Calu3 (cell line): ENCODE measurements at regions not wholly inside any gene's neighbourhood (a gene's known extent, or its start where the extent isn't known, plus 50 kb on each side); places are given as distances from the start of the nearest gene placed in this dataset.

Experiments
- BruUV-seq: library from RNA; stranded (reverse); fragments of 400-500 nt; replicated peaks from 2 replicates; lab custom pipeline; 2021; lab: Mats Ljungman, UMichigan
- CTCF ChIA-PET: fragments of 300-600 bp; sonication (Branson Sonifier 250); formaldehyde crosslinking; loops from one replicate; lab custom pipeline; 2022; ENCODE audit warnings: antibody characterized with exemption; lab: Charles Lee
- DNase-seq: peaks from one replicate; pipeline ENCODE4 v3.0.0; 2022
- H3K27ac Mint-ChIP-seq: one replicate; pipeline ENCODE4 v1.8.0; 2022; ENCODE audit warnings: mixed read lengths; ENCODE audit not compliant: unreplicated experiment
- H3K27me3 Mint-ChIP-seq: one replicate; pipeline ENCODE4 v1.8.0; 2022; ENCODE audit warnings: mixed read lengths; ENCODE audit not compliant: unreplicated experiment
- H3K36me3 Mint-ChIP-seq: one replicate; pipeline ENCODE4 v1.8.0; 2022; ENCODE audit warnings: mild to moderate bottlenecking, moderate library complexity, mixed read lengths; ENCODE audit not compliant: insufficient read depth, unreplicated experiment
- H3K4me1 Mint-ChIP-seq: one replicate; pipeline ENCODE4 v1.8.0; 2022; ENCODE audit warnings: mild to moderate bottlenecking, low read depth, mixed read lengths; ENCODE audit not compliant: unreplicated experiment
- H3K4me3 Mint-ChIP-seq: one replicate; pipeline ENCODE4 v1.8.0; 2022; ENCODE audit warnings: mild to moderate bottlenecking, low read depth, moderate library complexity, mixed read lengths; ENCODE audit not compliant: unreplicated experiment
- H3K9me3 Mint-ChIP-seq: one replicate; pipeline ENCODE4 v1.8.0; 2022; ENCODE audit warnings: low read depth, mixed read lengths; ENCODE audit not compliant: unreplicated experiment
- intact Hi-C: fragments of 100-400 bp; cut with micrococcal nuclease; formaldehyde crosslinking; loops from one replicate; pipeline ENCODE4 v1.10.0; 2022; ENCODE audit not compliant: unreplicated experiment
- TF ChIP-seq, protein P1 (sequence below): fragments of 200-600 bp; IDR thresholded peaks from one replicate; pipeline ENCODE4 v1.8.0; 2022; ENCODE audit warnings: antibody characterized with exemption; ENCODE audit not compliant: unreplicated experiment

DNA sequence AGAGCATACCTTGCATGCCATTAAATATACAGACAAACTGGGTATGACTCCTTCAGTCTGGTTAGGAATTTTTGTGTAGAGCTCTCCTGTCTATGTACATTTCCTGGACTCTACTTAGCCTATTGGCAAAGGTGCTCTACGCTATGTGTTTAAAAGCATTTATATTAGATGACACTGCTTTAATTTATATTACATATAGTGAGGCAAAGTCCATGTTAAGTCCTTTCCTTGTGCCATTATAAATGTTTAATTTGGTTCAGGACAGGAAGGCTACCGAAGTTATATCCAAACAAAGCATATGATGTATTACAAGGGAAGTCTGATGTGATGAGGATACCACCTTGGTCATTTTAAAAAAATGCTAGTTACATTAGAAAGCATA, 117.4 kb upstream of the RAB27B start:
- TF ChIP-seq, protein P1, sequence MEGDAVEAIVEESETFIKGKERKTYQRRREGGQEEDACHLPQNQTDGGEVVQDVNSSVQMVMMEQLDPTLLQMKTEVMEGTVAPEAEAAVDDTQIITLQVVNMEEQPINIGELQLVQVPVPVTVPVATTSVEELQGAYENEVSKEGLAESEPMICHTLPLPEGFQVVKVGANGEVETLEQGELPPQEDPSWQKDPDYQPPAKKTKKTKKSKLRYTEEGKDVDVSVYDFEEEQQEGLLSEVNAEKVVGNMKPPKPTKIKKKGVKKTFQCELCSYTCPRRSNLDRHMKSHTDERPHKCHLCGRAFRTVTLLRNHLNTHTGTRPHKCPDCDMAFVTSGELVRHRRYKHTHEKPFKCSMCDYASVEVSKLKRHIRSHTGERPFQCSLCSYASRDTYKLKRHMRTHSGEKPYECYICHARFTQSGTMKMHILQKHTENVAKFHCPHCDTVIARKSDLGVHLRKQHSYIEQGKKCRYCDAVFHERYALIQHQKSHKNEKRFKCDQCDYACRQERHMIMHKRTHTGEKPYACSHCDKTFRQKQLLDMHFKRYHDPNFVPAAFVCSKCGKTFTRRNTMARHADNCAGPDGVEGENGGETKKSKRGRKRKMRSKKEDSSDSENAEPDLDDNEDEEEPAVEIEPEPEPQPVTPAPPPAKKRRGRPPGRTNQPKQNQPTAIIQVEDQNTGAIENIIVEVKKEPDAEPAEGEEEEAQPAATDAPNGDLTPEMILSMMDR = no peak
- DNase-seq = no peak
- peaks cover 2% of the 10 kb centered on the region for H3K9me3 Mint-ChIP-seq
- H3K4me3 Mint-ChIP-seq = no peak overlapping the region
- H3K27me3 Mint-ChIP-seq = no peaks in the 10 kb centered on the region
- intact Hi-C loops = no loop called here
- H3K27ac Mint-ChIP-seq = no peak overlapping the region
- H3K4me1 Mint-ChIP-seq = peaks cover 30% of the 10 kb centered on the region
- CTCF ChIA-PET = no interaction called here
- BruUV-seq = no TSS peak
- H3K36me3 Mint-ChIP-seq = no peaks in the 10 kb centered on the region

DNA sequence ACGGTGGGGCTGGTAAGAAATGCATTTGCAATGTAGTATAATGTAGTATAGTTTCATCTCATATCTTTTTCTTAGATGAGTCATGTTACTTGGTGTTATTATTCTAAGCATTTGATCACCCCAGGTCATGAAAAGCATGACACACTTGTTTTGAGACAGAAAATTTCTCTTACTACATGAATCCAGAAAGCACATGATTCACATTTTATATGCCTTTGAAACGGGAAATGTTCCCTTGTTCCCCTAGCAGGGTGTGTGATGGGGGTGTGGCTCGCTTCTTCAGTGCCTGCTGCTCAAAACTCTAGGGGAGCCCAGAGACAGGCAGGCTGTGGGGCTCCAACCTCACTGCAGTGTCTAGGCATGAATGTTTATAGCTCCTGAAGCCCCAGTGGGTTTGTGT, 116.0 kb upstream of the RAB27B start:
- Mint-ChIP-seq H3K36me3 (no peaks in the 10 kb centered on the region), H3K27ac (no peak overlapping the region), H3K27me3 (no peaks in the 10 kb centered on the region), H3K9me3 (peaks cover 2% of the 10 kb centered on the region), H3K4me3 (no peak overlapping the region), H3K4me1 (peaks cover 30% of the 10 kb centered on the region)
- DNase-seq = no peak
- TF ChIP-seq, protein P1 = no peak
- BruUV-seq = no TSS peak
- CTCF ChIA-PET = interaction anchor here (1.2 kb wide), 1 partner anchor 146 kb away, joined by 4 read pairs; no protein-coding TSS in a partner anchor
- intact Hi-C loops = no loop called here

DNA sequence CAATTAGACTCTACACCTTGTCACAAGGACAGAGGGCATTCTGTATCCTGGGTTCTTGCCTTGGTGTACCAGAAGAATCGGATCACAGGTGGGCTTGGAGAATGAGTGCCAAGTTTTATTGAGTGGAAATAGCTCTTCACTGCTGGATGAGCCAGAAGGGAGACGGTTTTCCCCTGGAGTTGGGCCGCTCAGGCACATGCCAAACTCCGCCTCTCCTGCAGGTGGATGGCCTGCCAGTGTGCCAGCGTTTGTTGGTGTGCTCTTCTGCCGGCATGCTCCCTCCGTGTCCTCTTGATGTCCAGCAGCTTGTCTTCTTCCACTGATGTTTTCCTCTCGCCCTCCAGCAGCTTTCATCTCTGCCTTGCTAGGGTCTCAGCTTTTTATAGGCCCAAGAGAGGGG, 115.5 kb upstream of the RAB27B start:
- Mint-ChIP-seq H3K27me3 (no peaks in the 10 kb centered on the region), H3K4me3 (no peak overlapping the region), H3K27ac (no peak overlapping the region), H3K36me3 (no peaks in the 10 kb centered on the region), H3K4me1 (peaks cover 30% of the 10 kb centered on the region), H3K9me3 (peaks cover 2% of the 10 kb centered on the region)
- TF ChIP-seq, protein P1 = no peak
- intact Hi-C loops = no loop called here
- no peak for DNase-seq
- BruUV-seq = no TSS peak
- CTCF ChIA-PET = interaction anchor here (1.2 kb wide), 1 partner anchor 146 kb away, joined by 4 read pairs; no protein-coding TSS in a partner anchor

DNA sequence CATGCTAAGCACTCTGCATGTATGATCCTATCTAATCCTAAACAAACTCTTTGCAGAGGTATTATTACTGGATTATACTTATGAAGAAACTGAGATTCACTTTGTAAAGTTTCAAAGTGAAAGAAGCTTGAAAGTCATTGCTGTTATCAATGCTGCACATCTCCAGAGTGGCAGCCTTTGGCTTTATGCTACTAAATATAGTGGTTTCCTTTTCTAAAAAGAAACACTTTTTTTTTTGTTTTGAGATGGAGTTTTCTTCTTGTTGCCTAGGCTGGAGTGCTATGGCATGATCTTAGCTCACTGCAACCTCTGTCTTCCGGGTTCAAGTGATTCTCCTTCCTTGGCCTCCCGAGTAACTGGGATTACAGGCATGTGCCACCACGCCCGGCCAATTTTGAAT, 114.9 kb upstream of the RAB27B start:
- Mint-ChIP-seq H3K36me3 (no peaks in the 10 kb centered on the region), H3K9me3 (peaks cover 2% of the 10 kb centered on the region), H3K4me3 (no peak overlapping the region), H3K27ac (no peak overlapping the region), H3K4me1 (peaks cover 30% of the 10 kb centered on the region), H3K27me3 (no peaks in the 10 kb centered on the region)
- CTCF ChIA-PET = no interaction called here
- no peak for DNase-seq
- BruUV-seq = no TSS peak
- intact Hi-C loops = no loop called here
- TF ChIP-seq, protein P1 = no peak
